ENCODE measurements at regions not wholly inside any gene's neighbourhood (a gene's known extent, or its start where the extent isn't known, plus 50 kb on each side); places are given as distances from the start of the nearest gene placed in this dataset.

- no peak for TF ChIP-seq CTCF (IDR thresholded peaks at IDR 0.05)
- no peak for TF ChIP-seq POLR2AphosphoS5 (IDR thresholded peaks at IDR 0.05)
- TF ChIP-seq EP300 (IDR thresholded peaks at IDR 0.05), result no peak
These were observed 55.2 kb upstream of the FOXF1 start for GRCh38 chr16:86455116-86455515.
